ENCODE measurements at regions not wholly inside any gene's neighbourhood (a gene's known extent, or its start where the extent isn't known, plus 50 kb on each side); places are given as distances from the start of the nearest gene placed in this dataset.

GRCh38 chr9:89554307-89555035 lies 50.3 kb upstream of the GADD45G start:
- DNase-seq = no peak

- DNase-seq = no peak
These were observed 51.3 kb upstream of the GADD45G start for GRCh38 chr9:89553451-89554010.

- DNase-seq = no peak
These were observed 52.5 kb upstream of the SEMA4D start for GRCh38 chr9:89550346-89550927.

GRCh38 chr9:89549031-89549644 lies 51.2 kb upstream of the SEMA4D start:
- DNase-seq = peak; percentile 61

- DNase-seq = no peak
These were observed 50.2 kb upstream of the SEMA4D start for GRCh38 chr9:89548071-89548638.

Measured in NCI-H1048 (cell line).